Stimulated activated memory B cell treated with anti-CD40 and anti-IgM and Interleukin-4, amounts not matched to agents 10 μg/mL and 1 μg/mL and 100 μg/mL, for 72 hours (primary cell): ENCODE measurements at regions not wholly inside any gene's neighbourhood (a gene's known extent, or its start where the extent isn't known, plus 50 kb on each side); places are given as distances from the start of the nearest gene placed in this dataset.
"Not testable (repeated sequence)": the region's sequence is repeated elsewhere in the genome, so short reads cannot be mapped to it uniquely, and the experiment has no call there.

Experiments
- ATAC-seq: fragments of 150-1000 bp; cut with Tn5 transposase; 2 replicates; pipeline ENCODE4 v1.10.0; 2021
- H3K27ac Mint-ChIP-seq: one replicate; pipeline ENCODE4 v1.8.0; 2022; ENCODE audit warnings: mild to moderate bottlenecking, mixed read lengths
- H3K27me3 Mint-ChIP-seq: one replicate; pipeline ENCODE4 v1.8.0; 2022; ENCODE audit warnings: mixed read lengths
- H3K36me3 Mint-ChIP-seq: one replicate; pipeline ENCODE4 v1.8.0; 2022; ENCODE audit warnings: mixed read lengths
- H3K4me1 Mint-ChIP-seq: one replicate; pipeline ENCODE4 v1.8.0; 2022; ENCODE audit warnings: mixed read lengths
- H3K4me3 Mint-ChIP-seq: one replicate; pipeline ENCODE4 v1.8.0; 2022; ENCODE audit warnings: mild to moderate bottlenecking, moderate library complexity, mixed read lengths
- H3K9me3 Mint-ChIP-seq: one replicate; pipeline ENCODE4 v1.8.0; 2022; ENCODE audit warnings: mixed read lengths

DNA sequence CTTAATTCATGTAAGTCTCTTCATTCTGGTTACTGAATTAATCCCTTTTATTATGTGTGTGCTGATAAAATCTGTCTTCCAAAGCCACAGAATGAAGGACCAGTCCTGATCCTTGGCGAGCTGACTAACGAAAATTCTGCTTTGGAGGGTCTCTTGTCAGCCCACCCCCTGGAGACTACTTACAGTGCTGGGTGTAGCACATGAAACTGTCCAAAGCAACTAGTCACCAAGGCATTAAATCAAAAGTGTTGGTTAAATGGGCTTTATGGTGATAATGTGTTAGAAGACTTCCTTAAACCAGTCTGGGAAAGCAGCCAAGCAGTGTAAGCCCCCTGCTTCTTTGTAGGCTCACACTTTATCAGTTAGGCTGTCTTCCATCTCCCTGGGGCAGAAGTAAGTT is 420.2 kb downstream of the SUCLG1 start:
- H3K36me3 Mint-ChIP-seq = no peaks in the 10 kb centered on the region

DNA sequence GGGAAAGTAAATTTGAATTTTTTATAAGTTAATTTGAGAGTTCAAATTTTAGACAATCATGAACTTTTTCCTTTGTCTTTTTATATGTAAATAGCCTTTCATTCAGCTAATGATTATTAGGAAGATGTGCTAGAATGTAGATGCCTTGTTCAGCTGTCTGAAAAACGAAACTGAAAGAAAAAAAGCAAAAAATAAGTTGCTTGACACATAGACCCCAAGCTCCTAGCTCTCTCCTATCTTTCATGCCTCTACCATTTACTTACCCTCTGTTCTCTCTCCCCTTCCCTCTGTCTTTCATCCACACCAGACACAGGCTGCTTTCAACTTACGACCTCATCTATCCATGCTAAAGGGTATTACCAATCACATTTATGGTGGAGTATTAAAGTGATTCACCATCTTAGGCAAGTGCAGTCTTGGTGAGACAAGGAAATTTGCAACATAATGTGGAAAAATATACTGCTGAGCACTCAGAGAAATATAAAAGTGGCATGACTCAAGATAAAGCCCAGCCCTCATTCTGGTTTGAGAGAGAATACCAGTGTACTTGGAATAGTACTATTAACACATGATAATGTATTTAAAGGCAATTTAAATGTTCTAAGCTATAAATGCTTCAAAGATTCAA is 425.6 kb downstream of the SUCLG1 start:
- no peaks in the 10 kb centered on the region for H3K4me1 Mint-ChIP-seq
- ATAC-seq = no peak
- no peak overlapping the region for H3K4me3 Mint-ChIP-seq
- H3K27ac Mint-ChIP-seq = no peak overlapping the region
- H3K36me3 Mint-ChIP-seq = no peaks in the 10 kb centered on the region
- H3K27me3 Mint-ChIP-seq = no peaks in the 10 kb centered on the region
- H3K9me3 Mint-ChIP-seq = no peaks in the 10 kb centered on the region

More for the DNA sequence above, 420.2 kb downstream of the SUCLG1 start:
- no peak overlapping the region for H3K27ac Mint-ChIP-seq
- no peaks in the 10 kb centered on the region for H3K9me3 Mint-ChIP-seq
- peaks cover 9% of the 10 kb centered on the region for H3K27me3 Mint-ChIP-seq
- no peak for ATAC-seq
- no peak overlapping the region for H3K4me3 Mint-ChIP-seq
- H3K4me1 Mint-ChIP-seq = no peaks in the 10 kb centered on the region

DNA sequence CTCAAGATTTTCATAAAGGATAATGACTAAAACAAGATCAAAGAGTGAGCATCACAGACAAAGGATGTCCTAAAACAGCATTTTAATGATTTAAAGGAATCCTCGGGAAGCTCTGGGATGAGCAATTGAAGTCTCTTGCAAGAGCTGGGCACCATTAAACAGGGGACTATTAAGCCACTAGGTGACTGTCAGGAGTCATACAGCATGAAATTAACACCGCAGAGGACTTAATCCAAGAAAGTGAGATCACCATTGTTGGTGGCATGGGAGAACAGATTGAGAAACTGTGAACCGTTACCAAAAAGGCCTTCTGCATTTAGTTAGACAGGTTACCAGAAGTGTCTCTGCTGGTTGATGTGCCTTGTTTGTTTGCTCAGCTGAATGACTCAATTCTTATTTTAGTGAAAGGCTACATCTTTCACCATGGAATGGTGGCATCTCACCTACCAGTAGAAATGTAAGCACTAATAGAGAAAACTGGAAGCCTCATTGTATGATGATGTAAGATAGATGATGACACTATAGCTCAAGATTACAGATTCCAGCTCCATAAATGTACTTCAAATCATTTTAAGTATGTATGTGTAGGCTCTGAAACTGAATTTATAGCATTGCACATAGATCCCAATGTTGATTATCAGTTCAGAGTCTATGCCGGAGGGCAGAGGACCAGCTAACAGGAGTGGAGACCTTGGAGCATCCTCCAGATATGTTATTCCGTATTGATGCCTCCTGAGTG is 427.6 kb downstream of the SUCLG1 start:
- no peaks in the 10 kb centered on the region for H3K27me3 Mint-ChIP-seq
- ATAC-seq = no peak
- no peak overlapping the region for H3K27ac Mint-ChIP-seq
- no peaks in the 10 kb centered on the region for H3K9me3 Mint-ChIP-seq
- no peaks in the 10 kb centered on the region for H3K4me1 Mint-ChIP-seq
- no peaks in the 10 kb centered on the region for H3K36me3 Mint-ChIP-seq
- no peak overlapping the region for H3K4me3 Mint-ChIP-seq

DNA sequence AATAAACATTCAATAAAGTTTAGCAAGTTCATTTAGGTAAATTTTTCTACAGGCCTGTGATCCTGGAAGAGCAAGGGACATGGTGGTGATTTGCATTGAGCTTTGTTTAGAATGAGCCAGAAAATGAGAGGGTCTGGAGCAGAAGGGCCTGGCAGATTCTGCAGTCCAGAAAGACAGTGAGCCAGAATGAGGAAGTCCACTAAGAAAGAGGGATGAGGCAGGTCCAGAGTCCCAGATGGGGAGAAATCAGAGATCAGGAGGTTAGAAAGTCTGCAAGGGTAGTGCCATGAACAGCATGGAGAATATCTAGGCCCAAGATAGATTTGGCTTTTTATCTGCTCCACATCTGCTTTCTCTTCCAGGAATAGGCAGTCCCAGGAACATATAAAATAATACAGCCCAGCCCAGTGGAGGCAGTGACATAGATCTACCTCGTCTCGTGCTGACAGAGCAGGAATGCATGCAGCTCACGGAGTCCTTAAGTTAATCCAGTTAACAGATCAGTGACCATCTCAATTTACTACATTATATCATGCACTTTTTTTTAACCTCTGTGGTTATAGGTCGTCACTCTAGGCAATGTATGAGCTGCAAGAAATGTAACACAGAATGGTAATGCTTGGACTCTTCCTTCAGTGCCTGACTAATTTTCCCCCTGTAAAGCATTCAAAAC is 429.0 kb downstream of the SUCLG1 start:
- H3K4me3 Mint-ChIP-seq = no peak overlapping the region
- H3K27ac Mint-ChIP-seq = no peak overlapping the region
- no peaks in the 10 kb centered on the region for H3K4me1 Mint-ChIP-seq
- no peaks in the 10 kb centered on the region for H3K36me3 Mint-ChIP-seq
- no peaks in the 10 kb centered on the region for H3K9me3 Mint-ChIP-seq
- H3K27me3 Mint-ChIP-seq = no peaks in the 10 kb centered on the region
- no peak for ATAC-seq

DNA sequence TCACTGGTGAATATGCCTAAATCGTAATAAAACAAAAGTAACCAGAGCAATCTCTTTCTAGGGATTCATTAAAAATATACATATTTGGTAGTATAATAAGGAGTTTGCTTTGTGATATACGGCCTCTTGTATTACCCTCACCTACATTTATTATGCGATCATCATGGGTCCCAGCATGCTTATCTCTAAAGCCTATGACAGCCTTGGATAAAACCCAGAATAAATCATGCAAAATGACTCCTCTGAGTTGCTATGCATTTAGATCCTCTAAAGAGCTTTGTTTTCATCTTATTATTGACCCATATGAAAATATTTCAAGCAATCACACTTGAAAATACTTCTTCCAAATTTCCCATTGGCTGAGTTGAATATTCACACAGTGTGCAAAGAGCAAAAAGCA is 432.3 kb downstream of the SUCLG1 start:
- peaks cover 8% of the 10 kb centered on the region for H3K27me3 Mint-ChIP-seq
- H3K36me3 Mint-ChIP-seq = no peaks in the 10 kb centered on the region
- no peak overlapping the region for H3K4me3 Mint-ChIP-seq
- no peaks in the 10 kb centered on the region for H3K9me3 Mint-ChIP-seq
- no peaks in the 10 kb centered on the region for H3K4me1 Mint-ChIP-seq
- no peak for ATAC-seq
- H3K27ac Mint-ChIP-seq = no peak overlapping the region

DNA sequence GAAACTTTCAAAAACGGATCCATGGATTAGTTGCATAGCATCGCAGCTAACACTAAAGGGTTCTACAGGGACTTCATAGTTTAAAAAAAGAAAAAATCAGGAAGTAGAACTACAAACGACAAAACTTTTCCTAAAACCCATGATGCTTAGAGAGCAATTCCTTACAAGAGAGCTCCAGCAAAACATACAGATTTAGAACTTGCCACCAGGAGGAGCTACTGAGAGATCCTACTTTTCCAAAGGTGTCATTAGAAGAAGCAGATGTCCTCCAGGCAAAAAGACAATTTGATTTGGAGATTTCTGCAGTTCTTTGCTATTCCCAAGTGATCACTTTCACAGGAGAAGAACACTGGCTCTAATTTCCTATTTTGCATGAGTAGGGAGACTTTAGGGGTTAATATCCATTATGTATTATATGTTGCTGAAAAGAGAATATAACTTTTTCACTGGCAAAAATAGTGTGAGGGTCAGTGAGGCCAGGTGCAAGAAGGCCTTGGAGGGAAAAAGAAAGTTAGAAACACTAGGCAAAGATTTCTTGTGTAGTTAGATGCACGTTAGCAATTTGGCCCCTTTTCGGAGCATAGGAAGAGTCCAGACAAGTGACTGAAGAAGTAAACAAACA is 436.2 kb downstream of the SUCLG1 start:
- H3K27ac Mint-ChIP-seq = no peak overlapping the region
- H3K4me3 Mint-ChIP-seq = no peak overlapping the region
- peaks cover 3% of the 10 kb centered on the region for H3K9me3 Mint-ChIP-seq
- H3K4me1 Mint-ChIP-seq = no peaks in the 10 kb centered on the region
- H3K27me3 Mint-ChIP-seq = peaks cover 8% of the 10 kb centered on the region
- no peak for ATAC-seq
- no peaks in the 10 kb centered on the region for H3K36me3 Mint-ChIP-seq

DNA sequence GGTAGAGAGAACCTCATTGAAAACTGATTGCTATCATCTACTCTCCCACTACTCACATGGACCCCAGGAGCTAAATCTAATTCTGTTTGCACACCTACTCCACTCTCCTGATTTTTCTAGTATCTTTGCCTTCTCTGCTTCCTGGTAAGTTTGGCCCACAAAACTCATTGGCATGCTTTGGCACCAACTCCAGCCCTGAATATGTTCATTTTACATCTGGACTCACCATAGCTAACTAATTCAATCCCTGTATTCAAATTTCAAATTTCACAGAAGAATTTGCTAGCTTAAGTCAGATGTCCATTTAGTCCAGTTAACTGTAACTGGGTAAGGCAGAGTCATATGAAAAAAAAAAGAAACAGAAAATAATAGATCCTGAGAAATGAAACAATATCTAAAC is 442.1 kb downstream of the SUCLG1 start:
- H3K4me1 Mint-ChIP-seq = no peaks in the 10 kb centered on the region
- peaks cover 3% of the 10 kb centered on the region for H3K9me3 Mint-ChIP-seq
- no peaks in the 10 kb centered on the region for H3K36me3 Mint-ChIP-seq

DNA sequence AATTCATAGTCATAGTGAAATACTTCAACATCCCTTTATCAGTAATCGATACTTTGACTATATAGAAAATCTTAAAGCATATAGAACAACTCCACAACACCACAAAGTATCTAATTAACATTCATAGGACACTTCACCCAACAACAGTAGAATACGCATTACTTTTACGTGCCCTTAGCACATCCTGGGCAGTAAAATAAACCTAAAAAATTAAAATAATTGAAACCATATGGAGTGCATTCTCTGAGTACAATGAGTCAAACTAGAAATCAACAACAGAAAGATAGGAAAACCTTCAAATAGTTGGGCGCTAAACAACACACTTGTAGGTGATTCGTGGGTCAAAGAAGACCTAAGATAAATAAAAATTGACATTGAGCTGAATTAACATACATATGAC is 442.9 kb downstream of the SUCLG1 start:
- Mint-ChIP-seq H3K4me1 (no peaks in the 10 kb centered on the region), H3K36me3 (no peaks in the 10 kb centered on the region), H3K4me3 (no peak overlapping the region), H3K9me3 (peaks cover 3% of the 10 kb centered on the region), H3K27me3 (no peaks in the 10 kb centered on the region), H3K27ac (no peak overlapping the region)
- no peak for ATAC-seq

More for the DNA sequence above, 442.1 kb downstream of the SUCLG1 start:
- H3K4me3 Mint-ChIP-seq = no peak overlapping the region
- no peaks in the 10 kb centered on the region for H3K27me3 Mint-ChIP-seq
- no peak overlapping the region for H3K27ac Mint-ChIP-seq
- ATAC-seq = no peak

DNA sequence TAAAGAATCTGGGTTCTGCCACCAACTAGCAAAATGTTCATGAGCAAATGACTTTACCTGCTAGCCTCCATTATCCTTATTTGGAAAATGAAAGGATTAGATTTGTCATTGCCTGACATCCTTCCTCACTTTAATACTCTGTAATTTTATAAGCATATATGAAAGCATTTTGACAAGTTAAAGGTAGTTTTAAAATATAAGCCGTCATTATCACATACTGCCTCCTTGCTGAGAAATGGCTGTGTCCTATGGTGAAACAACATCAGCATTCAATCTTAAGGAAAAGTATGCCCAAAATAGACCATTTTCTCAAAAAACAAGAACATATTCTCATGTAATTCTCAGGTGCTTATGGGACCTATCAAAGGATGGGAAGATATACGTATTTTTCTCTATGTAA is 461.2 kb downstream of the SUCLG1 start:
- H3K27ac Mint-ChIP-seq = no peak overlapping the region
- no peaks in the 10 kb centered on the region for H3K27me3 Mint-ChIP-seq
- no peak overlapping the region for H3K4me3 Mint-ChIP-seq
- no peaks in the 10 kb centered on the region for H3K4me1 Mint-ChIP-seq
- H3K9me3 Mint-ChIP-seq = no peaks in the 10 kb centered on the region
- ATAC-seq = no peak
- no peaks in the 10 kb centered on the region for H3K36me3 Mint-ChIP-seq

DNA sequence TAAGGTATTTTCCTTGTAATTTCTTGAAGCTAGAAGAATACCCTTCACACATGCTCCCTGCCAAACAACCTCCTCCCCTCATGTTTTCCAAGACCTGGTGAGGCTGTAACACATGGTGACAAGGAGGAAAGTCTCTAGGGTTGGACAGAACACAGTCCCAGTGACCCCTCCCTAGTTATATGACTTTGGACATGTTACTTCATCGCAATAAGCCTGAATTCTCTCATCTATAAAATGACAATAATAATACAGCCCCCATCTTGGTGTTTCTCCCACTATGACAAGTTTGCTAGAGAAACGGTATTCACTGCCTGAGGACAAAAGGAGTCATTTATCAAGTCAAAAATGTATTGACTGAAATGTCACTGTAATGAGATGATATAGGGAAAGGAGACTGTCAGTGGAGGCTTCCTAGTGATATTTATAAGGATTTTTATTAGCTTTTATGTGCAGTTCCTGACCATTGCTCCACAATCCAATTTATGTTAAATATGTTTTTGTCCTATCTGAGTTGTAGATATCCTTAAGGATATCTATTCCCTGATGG is 464.4 kb downstream of the SUCLG1 start:
- Mint-ChIP-seq H3K9me3 (no peaks in the 10 kb centered on the region), H3K27me3 (no peaks in the 10 kb centered on the region), H3K36me3 (no peaks in the 10 kb centered on the region), H3K4me1 (no peaks in the 10 kb centered on the region), H3K27ac (no peak overlapping the region), H3K4me3 (no peak overlapping the region)
- no peak for ATAC-seq

DNA sequence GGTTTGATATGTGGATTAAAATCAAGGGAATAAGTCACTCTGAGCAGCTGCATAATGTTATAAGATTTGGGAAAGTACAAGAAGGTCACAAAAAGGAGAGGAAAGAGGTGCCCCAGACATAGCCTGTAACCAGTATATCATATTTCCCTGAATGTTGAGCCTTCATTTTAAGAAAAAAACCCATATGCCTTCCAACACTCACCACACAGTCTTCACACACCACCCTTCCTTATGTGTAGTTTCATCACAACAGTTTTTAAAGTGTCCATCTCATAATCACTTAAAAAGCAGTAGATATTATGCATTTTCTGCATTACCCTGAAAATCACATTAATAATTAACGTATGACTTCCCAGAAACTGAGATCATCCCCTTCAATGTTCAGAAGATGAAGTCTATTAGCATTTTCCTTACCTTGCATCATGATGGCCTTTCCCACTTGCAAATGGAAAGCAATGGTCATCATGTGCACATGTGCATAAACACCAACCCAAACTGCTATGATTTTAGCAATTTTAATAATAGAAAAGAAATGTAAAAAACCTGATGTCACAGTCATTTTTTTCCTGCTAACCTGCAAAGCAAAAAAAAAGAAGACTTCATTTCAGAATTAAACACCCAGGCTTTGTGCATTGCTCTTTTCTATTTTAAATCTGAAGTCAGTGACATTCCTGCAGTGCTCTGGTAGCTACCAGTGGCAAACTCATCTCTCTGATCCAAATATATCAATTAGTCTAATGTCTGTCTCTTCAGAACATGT is 465.0 kb downstream of the SUCLG1 start:
- no peaks in the 10 kb centered on the region for H3K27me3 Mint-ChIP-seq
- no peak for ATAC-seq
- H3K4me3 Mint-ChIP-seq = no peak overlapping the region
- no peaks in the 10 kb centered on the region for H3K9me3 Mint-ChIP-seq
- no peaks in the 10 kb centered on the region for H3K4me1 Mint-ChIP-seq
- no peak overlapping the region for H3K27ac Mint-ChIP-seq
- no peaks in the 10 kb centered on the region for H3K36me3 Mint-ChIP-seq

DNA sequence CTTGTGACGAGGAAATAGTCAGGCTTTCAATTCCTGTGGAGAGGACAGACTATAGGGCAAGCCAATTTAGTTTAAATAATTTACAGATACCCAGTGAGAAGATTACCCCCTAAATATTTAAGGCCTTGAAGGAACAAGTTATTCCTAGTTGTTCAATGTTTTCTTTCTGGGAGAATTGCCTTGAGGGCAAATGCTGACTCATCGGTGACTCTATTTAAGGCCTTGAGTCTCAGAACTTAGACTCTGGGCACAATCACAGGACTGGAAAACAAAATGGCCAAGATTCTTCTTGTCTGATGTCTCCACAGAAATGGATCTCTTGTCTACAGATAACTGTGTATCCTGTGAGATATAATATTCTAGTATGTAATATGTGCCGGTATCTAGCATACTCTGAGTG is 467.1 kb downstream of the SUCLG1 start:
- H3K9me3 Mint-ChIP-seq = peaks cover 2% of the 10 kb centered on the region
- H3K4me3 Mint-ChIP-seq = no peak overlapping the region
- no peak overlapping the region for H3K27ac Mint-ChIP-seq
- ATAC-seq = no peak
- H3K4me1 Mint-ChIP-seq = no peaks in the 10 kb centered on the region
- no peaks in the 10 kb centered on the region for H3K36me3 Mint-ChIP-seq
- H3K27me3 Mint-ChIP-seq = no peaks in the 10 kb centered on the region

DNA sequence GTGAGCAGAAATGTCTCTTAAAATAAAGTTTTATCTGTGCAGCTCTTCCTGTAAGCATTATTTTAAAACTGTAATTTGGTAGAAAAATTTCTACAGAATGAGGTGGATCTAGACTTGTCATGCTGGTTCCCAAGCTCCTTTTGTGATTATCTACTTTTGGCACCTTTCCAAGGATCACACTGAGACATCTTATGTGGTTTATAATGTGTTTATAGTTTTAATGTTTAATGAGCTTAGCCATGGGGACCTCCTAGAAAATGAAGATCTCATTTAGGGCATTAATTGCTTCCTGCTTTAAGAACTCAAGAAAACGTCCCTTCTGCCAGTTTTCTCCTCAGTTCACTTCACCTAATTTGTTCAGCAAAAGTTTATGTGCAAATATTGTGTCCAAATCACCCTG is 468.4 kb downstream of the SUCLG1 start:
- Mint-ChIP-seq H3K27ac (no peak overlapping the region), H3K36me3 (no peaks in the 10 kb centered on the region), H3K27me3 (no peaks in the 10 kb centered on the region), H3K9me3 (peaks cover 3% of the 10 kb centered on the region), H3K4me3 (no peak overlapping the region), H3K4me1 (no peaks in the 10 kb centered on the region)
- no peak for ATAC-seq

DNA sequence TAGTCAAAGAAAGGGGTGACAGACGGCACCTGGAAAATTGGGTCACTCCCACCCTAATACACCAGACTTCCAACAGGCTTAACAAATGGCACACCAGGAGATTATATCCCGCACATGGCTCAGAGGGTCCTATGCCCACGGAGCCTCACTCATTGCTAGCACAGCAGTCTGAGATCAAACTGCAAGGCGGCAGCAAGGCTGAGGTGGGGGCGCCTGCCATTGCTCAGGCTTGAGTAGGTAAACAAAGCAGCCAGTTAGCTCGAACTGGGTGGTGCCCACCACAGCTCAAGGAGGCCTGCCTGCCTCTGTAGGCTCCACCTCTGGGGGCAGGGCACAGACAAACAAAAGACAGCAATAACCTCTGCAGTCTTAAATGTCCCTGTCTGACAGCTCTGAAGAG is 482.5 kb downstream of the SUCLG1 start:
- H3K27me3 Mint-ChIP-seq, H3K4me1 Mint-ChIP-seq, H3K27ac Mint-ChIP-seq, ATAC-seq, H3K36me3 Mint-ChIP-seq, H3K4me3 Mint-ChIP-seq: not testable (repeated sequence)
- peaks cover 13% of the 10 kb centered on the region for H3K9me3 Mint-ChIP-seq

DNA sequence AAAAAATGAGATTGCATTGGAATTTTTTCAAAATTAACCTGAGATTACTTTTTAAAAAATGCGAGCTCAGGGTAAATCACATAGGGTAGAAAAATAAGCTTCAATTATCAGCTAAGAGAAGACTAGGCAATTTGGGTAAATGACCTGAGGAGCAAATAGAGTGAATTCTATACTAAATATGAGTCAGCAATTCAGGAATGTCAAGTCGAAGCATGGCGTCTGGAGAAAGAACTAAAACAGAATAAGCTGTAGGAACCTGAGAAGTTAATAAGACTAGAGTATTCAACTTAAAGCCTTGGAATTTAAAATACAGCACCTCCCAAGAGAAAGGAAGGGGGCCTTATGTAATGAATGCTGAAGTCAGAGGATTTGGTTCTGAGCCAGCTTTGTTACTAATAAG is 487.0 kb downstream of the SUCLG1 start:
- H3K27ac Mint-ChIP-seq = no peak overlapping the region
- H3K9me3 Mint-ChIP-seq = peaks cover 7% of the 10 kb centered on the region
- H3K27me3 Mint-ChIP-seq = no peaks in the 10 kb centered on the region
- no peak for ATAC-seq
- H3K36me3 Mint-ChIP-seq = no peaks in the 10 kb centered on the region
- no peak overlapping the region for H3K4me3 Mint-ChIP-seq
- H3K4me1 Mint-ChIP-seq = no peaks in the 10 kb centered on the region
